Keratinocyte (primary cell): ENCODE measurements at regions not wholly inside any gene's neighbourhood (a gene's known extent, or its start where the extent isn't known, plus 50 kb on each side); places are given as distances from the start of the nearest gene placed in this dataset.
A peak's percentile ranks its signal among the peaks of the same experiment; 100 is the strongest.

Source experiments
- DNase-seq: peaks from one replicate; pipeline ENCODE4 v3.0.0-alpha.2; 2011; ENCODE audit warnings: low read depth, missing footprints, low spot score
- FAIRE-seq: peaks from 2 replicates; lab custom pipeline; 2011; peaks lifted over from hg19 to GRCh38; lab: Jason Lieb, UNC
- H2AFZ ChIP-seq: 2 replicates; pipeline ENCODE4 v1.6.0; 2012; ENCODE audit warnings: low read length, control low read depth, inconsistent platforms; ENCODE audit not compliant: control insufficient read depth
- H3K27ac ChIP-seq: 2 replicates; pipeline ENCODE4 v1.5.1; 2011; ENCODE audit warnings: low read length; ENCODE audit not compliant: control insufficient read depth, insufficient read depth
- H3K27me3 ChIP-seq: 3 replicates; pipeline ENCODE4 v1.6.0; 2011; ENCODE audit warnings: low read length; ENCODE audit not compliant: control insufficient read depth, insufficient read depth; ENCODE audit errors: extremely low read depth
- H3K36me3 ChIP-seq, 2 experiments: 2 replicates in 1 of 2; 3 replicates in 1 of 2; pipeline ENCODE4 v1.5.1; 2011; ENCODE audit warnings: low read length in 2 of 2, mild to moderate bottlenecking in 1 of 2; ENCODE audit not compliant: control insufficient read depth in 2 of 2, insufficient read depth in 2 of 2; ENCODE audit errors: extremely low read depth in 1 of 2
- H3K4me1 ChIP-seq: 3 replicates; pipeline ENCODE4 v1.5.1; 2011; ENCODE audit warnings: low read length; ENCODE audit not compliant: control insufficient read depth, insufficient read depth; ENCODE audit errors: extremely low read depth
- H3K4me2 ChIP-seq: 3 replicates; pipeline ENCODE4 v1.6.0; 2011; ENCODE audit warnings: low read depth, low read length; ENCODE audit not compliant: control insufficient read depth, insufficient read depth; ENCODE audit errors: extremely low read depth
- H3K4me3 ChIP-seq, 3 experiments: fragments of 200-600 bp in 1 of 3; sonication (generic) in 1 of 3; 2 replicates in 2 of 3; 3 replicates in 1 of 3; pipeline ENCODE4 v1.5.1; 2011 to 2016; ENCODE audit warnings: low read length in 3 of 3, mild to moderate bottlenecking in 3 of 3, control low read depth in 2 of 3, inconsistent platforms in 1 of 3, low read depth in 1 of 3, mixed read lengths in 1 of 3, mixed run types in 1 of 3, moderate library complexity in 1 of 3; ENCODE audit not compliant: control insufficient read depth in 2 of 3, insufficient read depth in 2 of 3; ENCODE audit errors: extremely low read depth in 1 of 3
- H3K79me2 ChIP-seq: 2 replicates; pipeline ENCODE4 v1.6.0; 2012; ENCODE audit warnings: low read length; ENCODE audit not compliant: control insufficient read depth, insufficient read depth
- H3K9ac ChIP-seq: 3 replicates; pipeline ENCODE4 v1.6.0; 2011; ENCODE audit warnings: low read length; ENCODE audit not compliant: control insufficient read depth, insufficient read depth; ENCODE audit errors: extremely low read depth
- H3K9me1 ChIP-seq: 3 replicates; pipeline ENCODE4 v1.6.0; 2011; ENCODE audit warnings: low read length; ENCODE audit not compliant: control insufficient read depth, insufficient read depth; ENCODE audit errors: extremely low read depth
- H3K9me3 ChIP-seq: 2 replicates; pipeline ENCODE4 v1.5.1; 2012; ENCODE audit warnings: low read depth, low read length; ENCODE audit not compliant: control insufficient read depth
- H4K20me1 ChIP-seq: 3 replicates; pipeline ENCODE4 v1.6.0; 2011; ENCODE audit warnings: low read length; ENCODE audit not compliant: control insufficient read depth, insufficient read depth; ENCODE audit errors: extremely low read depth
- EZH2 ChIP-seq: IDR thresholded peaks from one replicate; pipeline ENCODE4 v1.6.1; 2012; ENCODE audit warnings: inconsistent platforms, mild to moderate bottlenecking, low read length, moderate library complexity
- dilution Hi-C: fragments of 300-500 bp; cut with MboI; formaldehyde crosslinking; loops from one replicate; pipeline ENCODE4 v1.7.0; 2020; ENCODE audit warnings: low sequenced_read_pairs; ENCODE audit not compliant: extremely low pct_ligation_motif_present
- TF ChIP-seq, protein P1 (sequence below), 3 experiments: IDR thresholded peaks in 1 of 3; conservative IDR thresholded peaks in 1 of 3; optimal IDR thresholded peaks in 1 of 3; 2 replicates in 2 of 3; 3 replicates in 1 of 3; pipeline versions ENCODE3 to v1.5.1; 2011; ENCODE audit warnings: low read length in 3 of 3, mild to moderate bottlenecking in 3 of 3, moderate library complexity in 2 of 3, control low read depth in 1 of 3, inconsistent platforms in 1 of 3; ENCODE audit not compliant: insufficient read depth in 2 of 3; ENCODE audit errors: extremely low read depth in 1 of 3

DNA sequence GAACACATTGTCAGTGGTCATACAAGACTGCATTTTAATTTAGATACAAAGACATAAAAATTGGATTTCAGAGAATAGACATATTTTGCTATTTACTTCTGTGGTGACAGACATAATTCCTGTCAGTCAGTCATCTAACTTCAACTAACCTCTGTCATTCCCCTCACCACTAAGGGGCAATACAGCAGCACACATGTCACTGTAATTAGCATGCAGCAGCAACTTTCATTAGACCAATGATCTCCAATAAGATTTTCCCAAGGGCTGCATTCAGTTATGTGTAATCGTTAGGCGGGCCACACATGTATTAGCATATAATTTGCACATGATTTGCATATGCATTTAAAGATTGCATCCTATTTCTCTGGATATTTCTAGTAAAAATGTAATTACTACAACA lies 624.5 kb downstream of the NR4A2 start:
- no peaks in the 10 kb centered on the region for H3K9me1 ChIP-seq
- H3K27me3 ChIP-seq, result no peaks in the 10 kb centered on the region
- H4K20me1 ChIP-seq, result no peaks in the 10 kb centered on the region
- TF ChIP-seq EZH2, result no peak
- TF ChIP-seq, protein P1, sequence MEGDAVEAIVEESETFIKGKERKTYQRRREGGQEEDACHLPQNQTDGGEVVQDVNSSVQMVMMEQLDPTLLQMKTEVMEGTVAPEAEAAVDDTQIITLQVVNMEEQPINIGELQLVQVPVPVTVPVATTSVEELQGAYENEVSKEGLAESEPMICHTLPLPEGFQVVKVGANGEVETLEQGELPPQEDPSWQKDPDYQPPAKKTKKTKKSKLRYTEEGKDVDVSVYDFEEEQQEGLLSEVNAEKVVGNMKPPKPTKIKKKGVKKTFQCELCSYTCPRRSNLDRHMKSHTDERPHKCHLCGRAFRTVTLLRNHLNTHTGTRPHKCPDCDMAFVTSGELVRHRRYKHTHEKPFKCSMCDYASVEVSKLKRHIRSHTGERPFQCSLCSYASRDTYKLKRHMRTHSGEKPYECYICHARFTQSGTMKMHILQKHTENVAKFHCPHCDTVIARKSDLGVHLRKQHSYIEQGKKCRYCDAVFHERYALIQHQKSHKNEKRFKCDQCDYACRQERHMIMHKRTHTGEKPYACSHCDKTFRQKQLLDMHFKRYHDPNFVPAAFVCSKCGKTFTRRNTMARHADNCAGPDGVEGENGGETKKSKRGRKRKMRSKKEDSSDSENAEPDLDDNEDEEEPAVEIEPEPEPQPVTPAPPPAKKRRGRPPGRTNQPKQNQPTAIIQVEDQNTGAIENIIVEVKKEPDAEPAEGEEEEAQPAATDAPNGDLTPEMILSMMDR (optimal IDR thresholded peaks at IDR 0.05 in 1 of 3, IDR thresholded peaks at IDR 0.05 in 1 of 3, conservative IDR thresholded peaks at IDR 0.05 in 1 of 3; ENCODE audit: extremely low read depth in 1 of 3, insufficient read depth in 2 of 3, low read length in 3 of 3), result peak in 1 of 3 experiments; percentile 21
- DNase-seq (no peak), FAIRE-seq (no peak)
- H3K79me2 ChIP-seq, result no peaks in the 10 kb centered on the region
- H3K9ac ChIP-seq, result no peak overlapping the region
- no peaks in the 10 kb centered on the region for H3K4me1 ChIP-seq
- no peaks in the 10 kb centered on the region for H3K9me3 ChIP-seq
- no peaks in the 10 kb centered on the region for H3K36me3 ChIP-seq
- no peak overlapping the region for H3K4me3 ChIP-seq
- dilution Hi-C loops, result no loop called here
- no peak overlapping the region for H3K4me2 ChIP-seq
- H3K27ac ChIP-seq, result no peak overlapping the region
- H2AFZ ChIP-seq, result no peak overlapping the region

DNA sequence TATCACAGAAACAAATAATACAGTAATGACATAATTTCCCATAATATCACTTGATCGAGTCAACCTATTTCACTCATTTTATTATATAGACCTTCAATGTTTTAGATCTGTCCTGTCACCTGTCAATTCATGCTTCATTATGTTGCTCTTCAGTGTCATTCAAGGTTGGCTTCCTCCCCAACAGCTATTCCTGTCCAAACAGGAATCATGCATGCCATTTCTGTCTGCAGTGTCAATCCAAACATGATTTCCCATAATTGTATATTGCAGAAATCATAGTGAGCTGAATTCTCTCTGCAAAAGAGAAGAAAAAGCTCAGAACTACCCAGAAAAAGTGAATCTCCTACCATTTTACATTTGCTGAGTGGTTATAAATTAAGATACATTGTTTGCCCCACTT lies 628.6 kb downstream of the NR4A2 start:
- dilution Hi-C loops, result no loop called here
- H3K27me3 ChIP-seq, result no peaks in the 10 kb centered on the region
- no peaks in the 10 kb centered on the region for H3K4me1 ChIP-seq
- no peak overlapping the region for H2AFZ ChIP-seq
- TF ChIP-seq, protein P1 (optimal IDR thresholded peaks at IDR 0.05 in 1 of 3, IDR thresholded peaks at IDR 0.05 in 1 of 3, conservative IDR thresholded peaks at IDR 0.05 in 1 of 3; ENCODE audit: extremely low read depth in 1 of 3, insufficient read depth in 2 of 3, low read length in 3 of 3), result no peak
- no peak for TF ChIP-seq EZH2
- no peak overlapping the region for H3K4me3 ChIP-seq
- no peaks in the 10 kb centered on the region for H3K9me3 ChIP-seq
- DNase-seq (no peak), FAIRE-seq (no peak)
- H3K27ac ChIP-seq, result no peak overlapping the region
- no peaks in the 10 kb centered on the region for H3K36me3 ChIP-seq
- no peak overlapping the region for H3K9ac ChIP-seq
- H3K79me2 ChIP-seq, result no peaks in the 10 kb centered on the region
- H4K20me1 ChIP-seq, result no peaks in the 10 kb centered on the region
- no peaks in the 10 kb centered on the region for H3K9me1 ChIP-seq
- no peak overlapping the region for H3K4me2 ChIP-seq
